ENCODE measurements at regions not wholly inside any gene's neighbourhood (a gene's known extent, or its start where the extent isn't known, plus 50 kb on each side); places are given as distances from the start of the nearest gene placed in this dataset.
"Not testable (repeated sequence)": the region's sequence is repeated elsewhere in the genome, so short reads cannot be mapped to it uniquely, and the experiment has no call there.

DNA sequence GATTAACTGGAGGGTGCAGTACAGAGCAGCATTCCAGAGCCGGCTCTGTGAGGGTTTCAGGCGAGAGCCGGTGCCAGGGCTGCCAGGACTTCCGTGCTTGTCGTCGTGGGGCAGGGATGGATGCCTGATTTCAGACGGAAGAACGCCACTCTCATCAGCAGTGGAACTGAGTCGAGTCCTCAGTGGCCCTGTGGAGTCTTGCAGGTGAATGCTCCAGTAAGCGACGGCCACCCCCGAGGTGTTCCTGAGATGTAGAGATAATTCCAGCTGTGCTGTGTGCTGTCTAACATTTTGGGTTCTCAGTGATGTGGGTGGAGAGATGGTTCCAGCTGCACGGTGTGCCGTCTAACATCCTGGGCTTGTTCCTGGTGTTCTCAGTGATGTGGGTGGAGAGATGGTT, 103.1 kb upstream of the ALKAL2 start:
- no peak for FAIRE-seq
- no peak for DNase-seq (ENCODE audit: low read depth, low spot score)
- H3K9me3 ChIP-seq (replicated peaks; ENCODE audit: control insufficient read depth, insufficient read depth, low read length) = peaks cover 10% of the 10 kb centered on the region
- BruUV-seq (replicated peaks) = no TSS peak
- no peaks in the 10 kb centered on the region for H3K9me1 ChIP-seq (replicated peaks; ENCODE audit: control insufficient read depth, extremely low read depth, insufficient read depth, low read length)
- dilution Hi-C loops (cut with MboI; ENCODE audit: extremely low pct_ligation_motif_present, low sequenced_read_pairs) = no loop called here
- no peak overlapping the region for H2AFZ ChIP-seq (ENCODE audit: low read depth, low read length)
- H3K9ac ChIP-seq (replicated peaks; ENCODE audit: extremely low read depth, insufficient read depth, low read length) = no peak overlapping the region
- TF ChIP-seq EZH2 (IDR thresholded peaks at IDR 0.05; ENCODE audit: borderline replicate concordance, low read depth, low read length, severe bottlenecking) (no peak), POLR2AphosphoS5 (IDR thresholded peaks at IDR 0.05; ENCODE audit: insufficient read depth, low read depth, low read length) (no peak), JUN (IDR thresholded peaks at IDR 0.05; ENCODE audit: borderline replicate concordance, insufficient read depth, insufficient read length, low read depth) (no peak), MYC (IDR thresholded peaks at IDR 0.05; ENCODE audit: low read depth, low read length) (no peak), FOS (IDR thresholded peaks at IDR 0.05; ENCODE audit: borderline replicate concordance, insufficient read depth, low read length) (no peak), GATA2 (IDR thresholded peaks at IDR 0.05; ENCODE audit: insufficient read depth, insufficient read length, low read depth, low read length) (no peak), POLR2A (IDR thresholded peaks at IDR 0.05; ENCODE audit: low read depth, low read length) (no peak)
- TF ChIP-seq, protein P1, sequence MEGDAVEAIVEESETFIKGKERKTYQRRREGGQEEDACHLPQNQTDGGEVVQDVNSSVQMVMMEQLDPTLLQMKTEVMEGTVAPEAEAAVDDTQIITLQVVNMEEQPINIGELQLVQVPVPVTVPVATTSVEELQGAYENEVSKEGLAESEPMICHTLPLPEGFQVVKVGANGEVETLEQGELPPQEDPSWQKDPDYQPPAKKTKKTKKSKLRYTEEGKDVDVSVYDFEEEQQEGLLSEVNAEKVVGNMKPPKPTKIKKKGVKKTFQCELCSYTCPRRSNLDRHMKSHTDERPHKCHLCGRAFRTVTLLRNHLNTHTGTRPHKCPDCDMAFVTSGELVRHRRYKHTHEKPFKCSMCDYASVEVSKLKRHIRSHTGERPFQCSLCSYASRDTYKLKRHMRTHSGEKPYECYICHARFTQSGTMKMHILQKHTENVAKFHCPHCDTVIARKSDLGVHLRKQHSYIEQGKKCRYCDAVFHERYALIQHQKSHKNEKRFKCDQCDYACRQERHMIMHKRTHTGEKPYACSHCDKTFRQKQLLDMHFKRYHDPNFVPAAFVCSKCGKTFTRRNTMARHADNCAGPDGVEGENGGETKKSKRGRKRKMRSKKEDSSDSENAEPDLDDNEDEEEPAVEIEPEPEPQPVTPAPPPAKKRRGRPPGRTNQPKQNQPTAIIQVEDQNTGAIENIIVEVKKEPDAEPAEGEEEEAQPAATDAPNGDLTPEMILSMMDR (IDR thresholded peaks at IDR 0.05; ENCODE audit: extremely low read depth in 1 of 2, insufficient read depth in 1 of 2, low read depth in 1 of 2, low read length in 2 of 2) = no peak
- TF ChIP-seq, protein P2, sequence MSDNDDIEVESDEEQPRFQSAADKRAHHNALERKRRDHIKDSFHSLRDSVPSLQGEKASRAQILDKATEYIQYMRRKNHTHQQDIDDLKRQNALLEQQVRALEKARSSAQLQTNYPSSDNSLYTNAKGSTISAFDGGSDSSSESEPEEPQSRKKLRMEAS (IDR thresholded peaks at IDR 0.05; ENCODE audit: insufficient read depth, insufficient read length) = no peak
- ChIA-PET POLR2A (no interaction called here), CTCF (no interaction called here)
- no peak overlapping the region for H3K27ac ChIP-seq (ENCODE audit: insufficient read depth, low read depth, low read length)
- H3K79me2 ChIP-seq (ENCODE audit: control insufficient read depth, insufficient read depth, low read length) = no peaks in the 10 kb centered on the region
- H3K4me1 ChIP-seq (ENCODE audit: control insufficient read depth, extremely low read depth, insufficient read depth, low read length) = no peaks in the 10 kb centered on the region
- H3K27me3 ChIP-seq (ENCODE audit: control insufficient read depth in 2 of 2, insufficient read depth in 2 of 2, low read length in 2 of 2) = no peaks in the 10 kb centered on the region
- intact Hi-C loops (cut with micrococcal nuclease) = no loop called here
- no peaks in the 10 kb centered on the region for H4K20me1 ChIP-seq (replicated peaks; ENCODE audit: control insufficient read depth, extremely low read depth, insufficient read depth, low read length)
- H3K4me2 ChIP-seq (ENCODE audit: insufficient read depth, low read length) = no peak overlapping the region
- H3K36me3 ChIP-seq (ENCODE audit: control insufficient read depth in 2 of 2, extremely low read depth in 1 of 2, insufficient read depth in 2 of 2, low read length in 2 of 2) = no peaks in the 10 kb centered on the region
- no peak overlapping the region for H3K4me3 ChIP-seq (replicated peaks in 1 of 3; ENCODE audit: insufficient read depth in 1 of 3, low read depth in 1 of 3, low read length in 3 of 3)

DNA sequence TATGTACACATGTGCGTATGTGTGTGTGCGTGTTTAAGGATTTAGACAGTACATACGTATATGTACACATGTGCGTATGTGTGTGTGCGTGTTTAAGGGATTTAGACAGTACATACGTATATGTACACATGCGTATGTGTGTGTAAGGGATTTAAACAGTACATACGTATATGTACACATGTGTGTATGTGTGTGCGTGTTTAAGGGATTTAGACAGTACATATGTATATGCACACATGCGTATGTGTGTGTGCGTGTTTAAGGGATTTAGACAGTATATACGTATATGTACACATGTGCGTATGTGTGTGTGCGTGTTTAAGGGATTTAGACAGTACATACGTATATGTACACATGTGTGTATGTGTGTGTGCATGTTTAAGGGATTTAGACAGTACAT, 102.1 kb upstream of the ALKAL2 start:
- H3K27ac ChIP-seq (ENCODE audit: insufficient read depth, low read depth, low read length); H3K4me3 ChIP-seq (replicated peaks in 1 of 3; ENCODE audit: insufficient read depth in 1 of 3, low read depth in 1 of 3, low read length in 3 of 3); H3K9me1 ChIP-seq (replicated peaks; ENCODE audit: control insufficient read depth, extremely low read depth, insufficient read depth, low read length); POLR2A ChIA-PET; H3K79me2 ChIP-seq (ENCODE audit: control insufficient read depth, insufficient read depth, low read length); H3K27me3 ChIP-seq (ENCODE audit: control insufficient read depth in 2 of 2, insufficient read depth in 2 of 2, low read length in 2 of 2); DNase-seq (ENCODE audit: low read depth, low spot score); BruUV-seq (replicated peaks); H3K9ac ChIP-seq (replicated peaks; ENCODE audit: extremely low read depth, insufficient read depth, low read length); H4K20me1 ChIP-seq (replicated peaks; ENCODE audit: control insufficient read depth, extremely low read depth, insufficient read depth, low read length); H2AFZ ChIP-seq (ENCODE audit: low read depth, low read length); CTCF ChIA-PET; intact Hi-C loops (cut with micrococcal nuclease); H3K36me3 ChIP-seq (ENCODE audit: control insufficient read depth in 2 of 2, extremely low read depth in 1 of 2, insufficient read depth in 2 of 2, low read length in 2 of 2); FAIRE-seq; dilution Hi-C loops (cut with MboI; ENCODE audit: extremely low pct_ligation_motif_present, low sequenced_read_pairs); H3K4me1 ChIP-seq (ENCODE audit: control insufficient read depth, extremely low read depth, insufficient read depth, low read length); H3K4me2 ChIP-seq (ENCODE audit: insufficient read depth, low read length): not testable (repeated sequence)
- H3K9me3 ChIP-seq (replicated peaks; ENCODE audit: control insufficient read depth, insufficient read depth, low read length) = peaks cover 13% of the 10 kb centered on the region

DNA sequence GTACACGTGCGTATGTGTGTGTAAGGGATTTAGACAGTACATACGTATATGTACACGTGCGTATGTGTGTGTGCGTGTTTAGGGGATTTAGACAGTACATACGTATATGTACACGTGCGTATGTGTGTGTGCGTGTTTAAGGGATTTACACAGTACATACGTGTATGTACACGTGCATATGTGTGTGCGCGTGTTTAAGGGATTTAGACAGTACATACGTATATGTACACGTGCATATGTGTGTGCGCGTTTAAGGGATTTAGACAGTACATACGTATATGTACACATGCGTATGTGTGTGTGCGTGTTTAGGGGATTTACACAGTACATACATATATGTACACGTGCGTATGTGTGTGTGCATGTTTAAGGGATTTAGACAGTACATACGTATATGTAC, 100.9 kb upstream of the ALKAL2 start:
- not testable (repeated sequence) for H2AFZ ChIP-seq (ENCODE audit: low read depth, low read length)

More for the DNA sequence above, 100.9 kb upstream of the ALKAL2 start:
- dilution Hi-C loops (cut with MboI; ENCODE audit: extremely low pct_ligation_motif_present, low sequenced_read_pairs); H3K4me3 ChIP-seq (replicated peaks in 1 of 3; ENCODE audit: insufficient read depth in 1 of 3, low read depth in 1 of 3, low read length in 3 of 3); BruUV-seq (replicated peaks); H3K79me2 ChIP-seq (ENCODE audit: control insufficient read depth, insufficient read depth, low read length); POLR2A ChIA-PET; H3K4me2 ChIP-seq (ENCODE audit: insufficient read depth, low read length); FAIRE-seq; H4K20me1 ChIP-seq (replicated peaks; ENCODE audit: control insufficient read depth, extremely low read depth, insufficient read depth, low read length); H3K4me1 ChIP-seq (ENCODE audit: control insufficient read depth, extremely low read depth, insufficient read depth, low read length); H3K9ac ChIP-seq (replicated peaks; ENCODE audit: extremely low read depth, insufficient read depth, low read length); intact Hi-C loops (cut with micrococcal nuclease); H3K36me3 ChIP-seq (ENCODE audit: control insufficient read depth in 2 of 2, extremely low read depth in 1 of 2, insufficient read depth in 2 of 2, low read length in 2 of 2); H3K27me3 ChIP-seq (ENCODE audit: control insufficient read depth in 2 of 2, insufficient read depth in 2 of 2, low read length in 2 of 2); H3K27ac ChIP-seq (ENCODE audit: insufficient read depth, low read depth, low read length); DNase-seq (ENCODE audit: low read depth, low spot score); CTCF ChIA-PET; H3K9me1 ChIP-seq (replicated peaks; ENCODE audit: control insufficient read depth, extremely low read depth, insufficient read depth, low read length): not testable (repeated sequence)
- H3K9me3 ChIP-seq (replicated peaks; ENCODE audit: control insufficient read depth, insufficient read depth, low read length) = peaks cover 13% of the 10 kb centered on the region

All from endothelial cell of umbilical vein (primary cell).